ENCODE measurements at regions not wholly inside any gene's neighbourhood (a gene's known extent, or its start where the extent isn't known, plus 50 kb on each side); places are given as distances from the start of the nearest gene placed in this dataset.
"Not testable (repeated sequence)": the region's sequence is repeated elsewhere in the genome, so short reads cannot be mapped to it uniquely, and the experiment has no call there.

GRCh38 chr7:131667699-131668098, 111.3 kb upstream of the PODXL start:
- in situ Hi-C loops (cut with HindIII; ENCODE audit: low sequenced_read_pairs) = no loop called here
- no peak overlapping the region for H3K4me3 ChIP-seq (ENCODE audit: low read depth, low read length)
- TF ChIP-seq CTCF (IDR thresholded peaks at IDR 0.05; ENCODE audit: low read depth, low read length) = no peak
- no peak for DNase-seq (ENCODE audit: low read depth, low spot score)

- H3K4me3 ChIP-seq (ENCODE audit: low read depth, low read length) = no peak overlapping the region
- in situ Hi-C loops (cut with HindIII; ENCODE audit: low sequenced_read_pairs) = no loop called here
- no peak for DNase-seq (ENCODE audit: low read depth, low spot score)
- no peak for TF ChIP-seq CTCF (IDR thresholded peaks at IDR 0.05; ENCODE audit: low read depth, low read length)
These were observed 108.6 kb upstream of the PODXL start for GRCh38 chr7:131665021-131665420.

GRCh38 chr7:131664570-131664969, 108.1 kb upstream of the PODXL start:
- in situ Hi-C loops (cut with HindIII; ENCODE audit: low sequenced_read_pairs) = no loop called here
- no peak for TF ChIP-seq CTCF (IDR thresholded peaks at IDR 0.05; ENCODE audit: low read depth, low read length)
- no peak overlapping the region for H3K4me3 ChIP-seq (ENCODE audit: low read depth, low read length)
- no peak for DNase-seq (ENCODE audit: low read depth, low spot score)

GRCh38 chr7:131662301-131662873, 106.0 kb upstream of the PODXL start:
- H3K4me3 ChIP-seq (ENCODE audit: low read depth, low read length); DNase-seq (ENCODE audit: low read depth, low spot score); in situ Hi-C loops (cut with HindIII; ENCODE audit: low sequenced_read_pairs): not testable (repeated sequence)

GRCh38 chr7:131657881-131658280, 101.5 kb upstream of the PODXL start:
- no peak for DNase-seq (ENCODE audit: low read depth, low spot score)
- in situ Hi-C loops (cut with HindIII; ENCODE audit: low sequenced_read_pairs) = no loop called here
- no peak for TF ChIP-seq CTCF (IDR thresholded peaks at IDR 0.05; ENCODE audit: low read depth, low read length)
- no peak overlapping the region for H3K4me3 ChIP-seq (ENCODE audit: low read depth, low read length)

GRCh38 chr7:131656980-131657723, 100.7 kb upstream of the PODXL start:
- H3K4me3 ChIP-seq (ENCODE audit: low read depth, low read length) = no peak overlapping the region
- no peak for TF ChIP-seq CTCF (IDR thresholded peaks at IDR 0.05; ENCODE audit: low read depth, low read length)

GRCh38 chr7:131655866-131656265, 99.4 kb upstream of the PODXL start:
- H3K4me3 ChIP-seq (ENCODE audit: low read depth, low read length) = no peak overlapping the region
- in situ Hi-C loops (cut with HindIII; ENCODE audit: low sequenced_read_pairs) = no loop called here
- no peak for TF ChIP-seq CTCF (IDR thresholded peaks at IDR 0.05; ENCODE audit: low read depth, low read length)
- DNase-seq (ENCODE audit: low read depth, low spot score) = no peak

More at GRCh38 chr7:131656980-131657723, 100.7 kb upstream of the PODXL start:
- DNase-seq (ENCODE audit: low read depth, low spot score) = no peak
- in situ Hi-C loops (cut with HindIII; ENCODE audit: low sequenced_read_pairs) = no loop called here
